SK-N-SH treated with all-trans-retinoic acid at 6 μM for 48 hours (cell line): ENCODE measurements at regions not wholly inside any gene's neighbourhood (a gene's known extent, or its start where the extent isn't known, plus 50 kb on each side); places are given as distances from the start of the nearest gene placed in this dataset.

ENCODE experiments used
- CREB5 ChIP-seq: fragments of 250-450 bp; sonication (Bioruptor Pico); IDR thresholded peaks from 2 replicates; pipeline ENCODE4 v1.5.1; 2020; ENCODE audit warnings: low read depth, mild to moderate bottlenecking, moderate library complexity
- RARB ChIP-seq: fragments of 250-450 bp; sonication (Bioruptor Pico); IDR thresholded peaks from 2 replicates; pipeline ENCODE4 v1.8.0; 2021; ENCODE audit warnings: mild to moderate bottlenecking, moderate library complexity

- no peak for TF ChIP-seq CREB5 (CRISPR knock-in tag)
- no peak for TF ChIP-seq RARB
These were observed 146.9 kb upstream of the SEMA6D start for GRCh38 chr15:47570451-47570850.
